WERI-Rb-1 (cell line): ENCODE measurements at regions not wholly inside any gene's neighbourhood (a gene's known extent, or its start where the extent isn't known, plus 50 kb on each side); places are given as distances from the start of the nearest gene placed in this dataset.

Experiments
- DNase-seq: peaks from one replicate; pipeline ENCODE4 v3.0.0-alpha.2; 2020
- H3K27ac ChIP-seq: fragments of 250-450 bp; sonication (Bioruptor Pico); 2 replicates; pipeline ENCODE4 v1.5.1; 2020; ENCODE audit warnings: mild to moderate bottlenecking, moderate library complexity
- H3K27me3 ChIP-seq: fragments of 250-450 bp; sonication (Bioruptor Pico); 2 replicates; pipeline ENCODE4 v1.5.1; 2021; ENCODE audit warnings: mild to moderate bottlenecking, low read depth, moderate library complexity; ENCODE audit not compliant: insufficient read depth, severe bottlenecking
- H3K36me3 ChIP-seq: fragments of 250-450 bp; sonication (Bioruptor Pico); 2 replicates; pipeline ENCODE4 v1.5.1; 2020; ENCODE audit warnings: mild to moderate bottlenecking, moderate library complexity
- H3K4me3 ChIP-seq: 2 replicates; pipeline ENCODE4 v1.5.1; 2011; ENCODE audit warnings: low read depth, mild to moderate bottlenecking, control low read depth, low read length
- H3K9me3 ChIP-seq: fragments of 250-450 bp; sonication (Bioruptor Pico); 2 replicates; pipeline ENCODE4 v1.5.1; 2021; ENCODE audit warnings: mild to moderate bottlenecking, moderate library complexity; ENCODE audit not compliant: severe bottlenecking
- CTCF ChIP-seq: IDR thresholded peaks from 2 replicates; pipeline ENCODE4 v1.5.1; 2011; ENCODE audit warnings: low read depth, mild to moderate bottlenecking, control low read depth, inconsistent platforms, low read length

GRCh38 chr1:230500063-230500462 is 73.9 kb upstream of the PGBD5 start:
- DNase-seq: no peak
- peaks cover 4% of the 10 kb centered on the region for H3K9me3 ChIP-seq
- H3K27ac ChIP-seq: no peak overlapping the region
- TF ChIP-seq CTCF: no peak
- no peaks in the 10 kb centered on the region for H3K36me3 ChIP-seq
- no peaks in the 10 kb centered on the region for H3K27me3 ChIP-seq
- no peak overlapping the region for H3K4me3 ChIP-seq

GRCh38 chr1:230499496-230499895 is 73.4 kb upstream of the PGBD5 start:
- TF ChIP-seq CTCF: no peak
- Histone ChIP-seq H3K36me3 (no peaks in the 10 kb centered on the region), H3K9me3 (peaks cover 4% of the 10 kb centered on the region), H3K27me3 (no peaks in the 10 kb centered on the region), H3K27ac (no peak overlapping the region), H3K4me3 (no peak overlapping the region)
- no peak for DNase-seq

GRCh38 chr1:230498704-230499103 is 72.6 kb upstream of the PGBD5 start:
- Histone ChIP-seq H3K36me3 (no peaks in the 10 kb centered on the region), H3K27ac (no peak overlapping the region), H3K4me3 (no peak overlapping the region), H3K9me3 (peaks cover 4% of the 10 kb centered on the region), H3K27me3 (no peaks in the 10 kb centered on the region)
- no peak for DNase-seq
- no peak for TF ChIP-seq CTCF

- H3K9me3 ChIP-seq: peaks cover 4% of the 10 kb centered on the region
Observed at GRCh38 chr1:230496451-230496850, 70.3 kb upstream of the PGBD5 start.

GRCh38 chr1:230495891-230496385 is 69.8 kb upstream of the PGBD5 start:
- no peak for TF ChIP-seq CTCF
- Histone ChIP-seq H3K4me3 (no peak overlapping the region), H3K36me3 (no peaks in the 10 kb centered on the region), H3K27me3 (no peaks in the 10 kb centered on the region), H3K9me3 (peaks cover 4% of the 10 kb centered on the region), H3K27ac (no peak overlapping the region)
- no peak for DNase-seq

More at GRCh38 chr1:230496451-230496850, 70.3 kb upstream of the PGBD5 start:
- no peak for DNase-seq
- no peaks in the 10 kb centered on the region for H3K36me3 ChIP-seq
- no peak overlapping the region for H3K4me3 ChIP-seq
- no peaks in the 10 kb centered on the region for H3K27me3 ChIP-seq
- TF ChIP-seq CTCF: no peak
- H3K27ac ChIP-seq: no peak overlapping the region

- Histone ChIP-seq H3K9me3 (peaks cover 1% of the 10 kb centered on the region), H3K36me3 (no peaks in the 10 kb centered on the region), H3K27me3 (no peaks in the 10 kb centered on the region), H3K27ac (no peak overlapping the region), H3K4me3 (no peak overlapping the region)
- DNase-seq: no peak
- no peak for TF ChIP-seq CTCF
Observed at GRCh38 chr1:230495076-230495475, 68.9 kb upstream of the PGBD5 start.
